ENCODE measurements at regions not wholly inside any gene's neighbourhood (a gene's known extent, or its start where the extent isn't known, plus 50 kb on each side); places are given as distances from the start of the nearest gene placed in this dataset.

- TF ChIP-seq POLR2AphosphoS5 (IDR thresholded peaks at IDR 0.05; ENCODE audit: low read depth, low read length), result no peak
- no peak for TF ChIP-seq SIN3A (IDR thresholded peaks at IDR 0.05; ENCODE audit: borderline replicate concordance, insufficient read depth, low read length)
- no peak for TF ChIP-seq REST (IDR thresholded peaks at IDR 0.05; ENCODE audit: insufficient read depth in 1 of 2, low read depth in 2 of 2, low read length in 2 of 2)
- TF ChIP-seq TAF1 (IDR thresholded peaks at IDR 0.05; ENCODE audit: borderline replicate concordance, insufficient read depth, low read length), result no peak
- TF ChIP-seq FOXP2 (optimal IDR thresholded peaks at IDR 0.05; ENCODE audit: borderline replicate concordance, extremely low read depth, extremely low read length, insufficient read depth), result no peak
These were observed 210.6 kb downstream of the SLC6A15 start for GRCh38 chr12:84702001-84702400.

GRCh38 chr12:84701041-84701440 is 211.6 kb downstream of the SLC6A15 start:
- TF ChIP-seq FOXP2 (optimal IDR thresholded peaks at IDR 0.05; ENCODE audit: borderline replicate concordance, extremely low read depth, extremely low read length, insufficient read depth) (no peak), TAF1 (IDR thresholded peaks at IDR 0.05; ENCODE audit: borderline replicate concordance, insufficient read depth, low read length) (no peak), REST (IDR thresholded peaks at IDR 0.05; ENCODE audit: insufficient read depth in 1 of 2, low read depth in 2 of 2, low read length in 2 of 2) (no peak), POLR2AphosphoS5 (IDR thresholded peaks at IDR 0.05; ENCODE audit: low read depth, low read length) (no peak), SIN3A (IDR thresholded peaks at IDR 0.05; ENCODE audit: borderline replicate concordance, insufficient read depth, low read length) (no peak)

- TF ChIP-seq SIN3A (IDR thresholded peaks at IDR 0.05; ENCODE audit: borderline replicate concordance, insufficient read depth, low read length) (no peak), TAF1 (IDR thresholded peaks at IDR 0.05; ENCODE audit: borderline replicate concordance, insufficient read depth, low read length) (no peak), POLR2AphosphoS5 (IDR thresholded peaks at IDR 0.05; ENCODE audit: low read depth, low read length) (no peak), FOXP2 (optimal IDR thresholded peaks at IDR 0.05; ENCODE audit: borderline replicate concordance, extremely low read depth, extremely low read length, insufficient read depth) (no peak), REST (IDR thresholded peaks at IDR 0.05; ENCODE audit: insufficient read depth in 1 of 2, low read depth in 2 of 2, low read length in 2 of 2) (no peak)
These were observed 213.8 kb downstream of the SLC6A15 start for GRCh38 chr12:84698576-84699333.

GRCh38 chr12:84696908-84697540 is 215.6 kb downstream of the SLC6A15 start:
- no peak for TF ChIP-seq REST (IDR thresholded peaks at IDR 0.05; ENCODE audit: insufficient read depth in 1 of 2, low read depth in 2 of 2, low read length in 2 of 2)
- no peak for TF ChIP-seq FOXP2 (optimal IDR thresholded peaks at IDR 0.05; ENCODE audit: borderline replicate concordance, extremely low read depth, extremely low read length, insufficient read depth)
- no peak for TF ChIP-seq POLR2AphosphoS5 (IDR thresholded peaks at IDR 0.05; ENCODE audit: low read depth, low read length)
- TF ChIP-seq SIN3A (IDR thresholded peaks at IDR 0.05; ENCODE audit: borderline replicate concordance, insufficient read depth, low read length), result no peak
- TF ChIP-seq TAF1 (IDR thresholded peaks at IDR 0.05; ENCODE audit: borderline replicate concordance, insufficient read depth, low read length), result no peak

Measured in PFSK-1 (cell line).